ENCODE measurements at regions not wholly inside any gene's neighbourhood (a gene's known extent, or its start where the extent isn't known, plus 50 kb on each side); places are given as distances from the start of the nearest gene placed in this dataset.

- DNase-seq: no peak
- Mint-ChIP-seq H3K36me3 (no peaks in the 10 kb centered on the region), H3K4me3 (no peak overlapping the region), H3K27me3 (no peaks in the 10 kb centered on the region), H3K4me1 (no peaks in the 10 kb centered on the region), H3K27ac (no peak overlapping the region), H3K9me3 (peaks cover 0 to 4% (median 0%) of the 10 kb centered on the region in 7 donors)
- H3K4me1 ChIP-seq (ENCODE audit: control insufficient read depth, insufficient read depth, low read length, poor library complexity, severe bottlenecking): no peaks in the 10 kb centered on the region
- no peaks in the 10 kb centered on the region for H3K36me3 ChIP-seq (ENCODE audit: control insufficient read depth, insufficient read depth, low read length)
- ATAC-seq (ENCODE audit: low read depth in 2 of 2): no peak
- H3K27ac ChIP-seq (ENCODE audit: insufficient read depth, low read length, poor library complexity, severe bottlenecking): no peak overlapping the region
- H3K9me3 ChIP-seq (ENCODE audit: control insufficient read depth in 2 of 2, low read length in 2 of 2): no peaks in the 10 kb centered on the region
- H3K4me3 ChIP-seq (ENCODE audit: low read depth, low read length): no peak overlapping the region
- no peaks in the 10 kb centered on the region for H3K27me3 ChIP-seq (ENCODE audit: control insufficient read depth, insufficient read depth, low read length)
Observed at GRCh38 chr1:87568005-87568404, 239.3 kb downstream of the LMO4 start.

- no peaks in the 10 kb centered on the region for H3K36me3 ChIP-seq (ENCODE audit: control insufficient read depth, insufficient read depth, low read length)
- ATAC-seq (ENCODE audit: low read depth in 2 of 2) (no peak), DNase-seq (no peak)
- H3K27me3 Mint-ChIP-seq: no peaks in the 10 kb centered on the region
- H3K9me3 Mint-ChIP-seq: peaks cover 0 to 4% (median 0%) of the 10 kb centered on the region in 7 donors
- H3K9me3 ChIP-seq (ENCODE audit: control insufficient read depth in 2 of 2, low read length in 2 of 2): no peaks in the 10 kb centered on the region
- no peaks in the 10 kb centered on the region for H3K4me1 ChIP-seq (ENCODE audit: control insufficient read depth, insufficient read depth, low read length, poor library complexity, severe bottlenecking)
- H3K36me3 Mint-ChIP-seq: no peaks in the 10 kb centered on the region
- no peak overlapping the region for H3K27ac Mint-ChIP-seq
- no peaks in the 10 kb centered on the region for H3K27me3 ChIP-seq (ENCODE audit: control insufficient read depth, insufficient read depth, low read length)
- H3K4me3 Mint-ChIP-seq: no peak overlapping the region
- no peaks in the 10 kb centered on the region for H3K4me1 Mint-ChIP-seq
- H3K4me3 ChIP-seq (ENCODE audit: low read depth, low read length): no peak overlapping the region
- H3K27ac ChIP-seq (ENCODE audit: insufficient read depth, low read length, poor library complexity, severe bottlenecking): no peak overlapping the region
Observed at GRCh38 chr1:87568911-87569310, 240.2 kb downstream of the LMO4 start.

- Mint-ChIP-seq H3K4me3 (no peak overlapping the region), H3K9me3 (peaks cover 0 to 8% (median 0%) of the 10 kb centered on the region in 7 donors), H3K36me3 (no peaks in the 10 kb centered on the region), H3K27me3 (no peaks in the 10 kb centered on the region), H3K4me1 (no peaks in the 10 kb centered on the region), H3K27ac (no peak overlapping the region)
- no peaks in the 10 kb centered on the region for H3K9me3 ChIP-seq (ENCODE audit: control insufficient read depth in 2 of 2, low read length in 2 of 2)
- no peaks in the 10 kb centered on the region for H3K36me3 ChIP-seq (ENCODE audit: control insufficient read depth, insufficient read depth, low read length)
- H3K4me3 ChIP-seq (ENCODE audit: low read depth, low read length): no peak overlapping the region
- H3K27ac ChIP-seq (ENCODE audit: insufficient read depth, low read length, poor library complexity, severe bottlenecking): no peak overlapping the region
- ATAC-seq (ENCODE audit: low read depth in 2 of 2) (no peak), DNase-seq (no peak)
- H3K4me1 ChIP-seq (ENCODE audit: control insufficient read depth, insufficient read depth, low read length, poor library complexity, severe bottlenecking): no peaks in the 10 kb centered on the region
- H3K27me3 ChIP-seq (ENCODE audit: control insufficient read depth, insufficient read depth, low read length): no peaks in the 10 kb centered on the region
Observed at GRCh38 chr1:87572008-87572407, 243.3 kb downstream of the LMO4 start.

- Mint-ChIP-seq H3K27me3 (no peaks in the 10 kb centered on the region), H3K27ac (no peak overlapping the region), H3K4me3 (no peak overlapping the region), H3K36me3 (no peaks in the 10 kb centered on the region), H3K4me1 (no peaks in the 10 kb centered on the region), H3K9me3 (peaks cover 0 to 9% (median 0%) of the 10 kb centered on the region in 7 donors)
- ATAC-seq (ENCODE audit: low read depth in 2 of 2) (no peak), DNase-seq (no peak)
- Histone ChIP-seq H3K4me3 (ENCODE audit: low read depth, low read length) (no peak overlapping the region), H3K36me3 (ENCODE audit: control insufficient read depth, insufficient read depth, low read length) (no peaks in the 10 kb centered on the region), H3K27ac (ENCODE audit: insufficient read depth, low read length, poor library complexity, severe bottlenecking) (no peak overlapping the region), H3K4me1 (ENCODE audit: control insufficient read depth, insufficient read depth, low read length, poor library complexity, severe bottlenecking) (no peaks in the 10 kb centered on the region), H3K27me3 (ENCODE audit: control insufficient read depth, insufficient read depth, low read length) (no peaks in the 10 kb centered on the region), H3K9me3 (ENCODE audit: control insufficient read depth in 2 of 2, low read length in 2 of 2) (no peaks in the 10 kb centered on the region)
Observed at GRCh38 chr1:87572891-87573290, 244.2 kb downstream of the LMO4 start.

GRCh38 chr1:87575528-87575927, 246.8 kb downstream of the LMO4 start:
- H3K4me1 ChIP-seq (ENCODE audit: control insufficient read depth, insufficient read depth, low read length, poor library complexity, severe bottlenecking): no peaks in the 10 kb centered on the region
- Mint-ChIP-seq H3K4me1 (no peaks in the 10 kb centered on the region), H3K9me3 (peaks cover 0 to 9% (median 0%) of the 10 kb centered on the region in 7 donors), H3K36me3 (no peaks in the 10 kb centered on the region), H3K27me3 (no peaks in the 10 kb centered on the region), H3K27ac (no peak overlapping the region), H3K4me3 (no peak overlapping the region)
- no peaks in the 10 kb centered on the region for H3K27me3 ChIP-seq (ENCODE audit: control insufficient read depth, insufficient read depth, low read length)
- H3K4me3 ChIP-seq (ENCODE audit: low read depth, low read length): no peak overlapping the region
- H3K9me3 ChIP-seq (ENCODE audit: control insufficient read depth in 2 of 2, low read length in 2 of 2): no peaks in the 10 kb centered on the region
- H3K27ac ChIP-seq (ENCODE audit: insufficient read depth, low read length, poor library complexity, severe bottlenecking): no peak overlapping the region
- ATAC-seq (ENCODE audit: low read depth in 2 of 2) (no peak), DNase-seq (no peak)
- no peaks in the 10 kb centered on the region for H3K36me3 ChIP-seq (ENCODE audit: control insufficient read depth, insufficient read depth, low read length)

- Mint-ChIP-seq H3K9me3 (peaks cover 0 to 8% (median 0%) of the 10 kb centered on the region in 7 donors), H3K4me3 (no peak overlapping the region), H3K4me1 (no peaks in the 10 kb centered on the region), H3K27me3 (no peaks in the 10 kb centered on the region), H3K36me3 (no peaks in the 10 kb centered on the region), H3K27ac (no peak overlapping the region)
- no peaks in the 10 kb centered on the region for H3K9me3 ChIP-seq (ENCODE audit: control insufficient read depth in 2 of 2, low read length in 2 of 2)
- no peaks in the 10 kb centered on the region for H3K36me3 ChIP-seq (ENCODE audit: control insufficient read depth, insufficient read depth, low read length)
- DNase-seq (no peak), ATAC-seq (ENCODE audit: low read depth in 2 of 2) (no peak)
- H3K27me3 ChIP-seq (ENCODE audit: control insufficient read depth, insufficient read depth, low read length): no peaks in the 10 kb centered on the region
- H3K27ac ChIP-seq (ENCODE audit: insufficient read depth, low read length, poor library complexity, severe bottlenecking): no peak overlapping the region
- H3K4me1 ChIP-seq (ENCODE audit: control insufficient read depth, insufficient read depth, low read length, poor library complexity, severe bottlenecking): no peaks in the 10 kb centered on the region
- no peak overlapping the region for H3K4me3 ChIP-seq (ENCODE audit: low read depth, low read length)
Observed at GRCh38 chr1:87578464-87578863, 249.8 kb downstream of the LMO4 start.

- no peaks in the 10 kb centered on the region for H3K4me1 ChIP-seq (ENCODE audit: control insufficient read depth, insufficient read depth, low read length, poor library complexity, severe bottlenecking)
- Mint-ChIP-seq H3K27me3 (no peaks in the 10 kb centered on the region), H3K36me3 (no peaks in the 10 kb centered on the region), H3K4me1 (no peaks in the 10 kb centered on the region), H3K9me3 (peaks cover 0 to 7% (median 0%) of the 10 kb centered on the region in 7 donors), H3K27ac (no peak overlapping the region), H3K4me3 (no peak overlapping the region)
- DNase-seq (no peak), ATAC-seq (ENCODE audit: low read depth in 2 of 2) (no peak)
- no peak overlapping the region for H3K4me3 ChIP-seq (ENCODE audit: low read depth, low read length)
- H3K27me3 ChIP-seq (ENCODE audit: control insufficient read depth, insufficient read depth, low read length): no peaks in the 10 kb centered on the region
- no peak overlapping the region for H3K27ac ChIP-seq (ENCODE audit: insufficient read depth, low read length, poor library complexity, severe bottlenecking)
- no peaks in the 10 kb centered on the region for H3K36me3 ChIP-seq (ENCODE audit: control insufficient read depth, insufficient read depth, low read length)
- no peaks in the 10 kb centered on the region for H3K9me3 ChIP-seq (ENCODE audit: control insufficient read depth in 2 of 2, low read length in 2 of 2)
Observed at GRCh38 chr1:87583459-87583858, 254.8 kb downstream of the LMO4 start.

GRCh38 chr1:87584586-87584985, 255.9 kb downstream of the LMO4 start:
- no peak overlapping the region for H3K4me3 Mint-ChIP-seq
- H3K9me3 ChIP-seq (ENCODE audit: control insufficient read depth in 2 of 2, low read length in 2 of 2): no peaks in the 10 kb centered on the region
- no peaks in the 10 kb centered on the region for H3K36me3 Mint-ChIP-seq
- H3K4me3 ChIP-seq (ENCODE audit: low read depth, low read length): no peak overlapping the region
- ATAC-seq (ENCODE audit: low read depth in 2 of 2): no peak
- peaks cover 0 to 7% (median 0%) of the 10 kb centered on the region in 7 donors for H3K9me3 Mint-ChIP-seq
- H3K36me3 ChIP-seq (ENCODE audit: control insufficient read depth, insufficient read depth, low read length): no peaks in the 10 kb centered on the region
- no peak overlapping the region for H3K27ac Mint-ChIP-seq
- DNase-seq: no peak
- no peaks in the 10 kb centered on the region for H3K4me1 ChIP-seq (ENCODE audit: control insufficient read depth, insufficient read depth, low read length, poor library complexity, severe bottlenecking)
- H3K27ac ChIP-seq (ENCODE audit: insufficient read depth, low read length, poor library complexity, severe bottlenecking): no peak overlapping the region
- no peaks in the 10 kb centered on the region for H3K27me3 Mint-ChIP-seq
- no peaks in the 10 kb centered on the region for H3K4me1 Mint-ChIP-seq
- no peaks in the 10 kb centered on the region for H3K27me3 ChIP-seq (ENCODE audit: control insufficient read depth, insufficient read depth, low read length)

Measured in CD4-positive, CD25-positive, alpha-beta regulatory T cell (primary cell).